ENCODE measurements at regions not wholly inside any gene's neighbourhood (a gene's known extent, or its start where the extent isn't known, plus 50 kb on each side); places are given as distances from the start of the nearest gene placed in this dataset.

DNA sequence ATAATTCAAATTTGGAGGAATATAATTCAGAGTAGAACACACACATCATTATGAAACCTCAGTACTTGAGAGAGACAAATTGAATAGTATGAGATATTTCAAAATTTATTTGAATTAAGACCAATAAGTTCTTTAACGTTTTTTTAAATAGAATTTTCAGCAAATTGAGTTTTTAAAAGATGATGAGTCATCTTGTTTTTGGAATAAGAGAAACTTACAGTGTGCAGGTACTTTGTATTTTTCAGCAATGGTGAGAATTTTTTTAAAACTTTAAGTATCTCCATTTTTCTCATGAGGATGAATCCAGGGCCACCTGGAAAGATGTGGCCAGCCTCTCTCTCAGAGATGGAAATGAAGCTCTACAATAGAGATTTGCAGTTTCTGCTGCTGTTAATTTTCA is 1015.0 kb upstream of the TENM4 start:
- DNase-seq = no peak

DNA sequence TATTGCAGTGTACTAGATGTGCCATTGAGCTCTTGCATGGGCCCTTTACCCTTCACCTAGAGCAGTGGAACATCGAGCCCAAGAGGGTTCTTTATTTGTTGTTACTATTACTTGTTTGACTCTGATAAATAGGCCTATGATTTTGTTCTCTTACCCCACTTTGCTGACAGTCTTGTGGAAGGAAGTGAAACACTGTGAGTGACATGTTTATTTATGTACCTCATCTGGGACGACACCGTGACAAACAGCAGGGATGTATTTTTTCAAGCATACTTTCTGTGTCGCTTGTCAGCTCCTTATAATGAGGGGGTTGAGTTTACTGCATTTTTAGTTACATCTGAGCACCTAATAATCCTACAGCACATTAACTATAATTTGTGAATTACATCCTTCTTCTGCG is 1010.3 kb upstream of the TENM4 start:
- DNase-seq = no peak

DNA sequence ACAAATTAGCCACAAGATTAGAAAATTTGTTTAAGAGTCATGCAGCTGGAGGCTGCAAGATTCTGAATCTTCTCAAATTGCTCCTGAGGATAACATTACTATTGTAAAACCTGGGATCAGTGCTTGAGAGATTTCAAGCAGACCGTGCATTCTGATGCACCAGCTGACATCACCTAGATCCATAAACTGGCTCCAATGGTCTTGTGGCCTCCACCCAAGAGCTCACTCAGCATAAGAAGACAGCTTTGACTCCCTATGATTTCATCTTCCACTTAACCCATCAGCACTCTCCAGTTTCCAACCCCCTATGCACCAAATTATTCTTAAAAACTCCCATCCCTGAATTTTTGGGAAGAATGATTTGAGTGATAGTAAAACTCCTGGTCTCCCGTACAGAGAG is 1007.9 kb upstream of the TENM4 start:
- DNase-seq = no peak

DNA sequence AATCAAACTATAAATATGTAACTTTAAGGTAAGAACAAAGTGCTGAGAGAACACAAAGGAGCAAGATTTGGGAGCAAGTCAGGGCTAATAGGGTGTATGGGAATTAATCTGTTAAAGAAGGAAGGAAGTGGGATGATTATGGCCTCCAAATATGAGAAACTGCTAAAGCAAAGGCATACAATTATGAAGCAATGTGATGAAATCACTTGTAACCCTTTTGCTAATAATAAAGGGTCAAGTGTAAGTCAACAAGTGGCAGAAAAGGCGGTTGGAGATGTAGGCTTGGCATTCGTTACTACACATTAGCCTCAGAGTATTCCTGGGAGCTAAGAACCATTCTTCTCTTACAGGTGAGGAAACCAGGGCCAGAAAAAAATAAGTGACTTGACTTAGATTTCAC is 1002.3 kb upstream of the TENM4 start:
- no peak for DNase-seq

DNA sequence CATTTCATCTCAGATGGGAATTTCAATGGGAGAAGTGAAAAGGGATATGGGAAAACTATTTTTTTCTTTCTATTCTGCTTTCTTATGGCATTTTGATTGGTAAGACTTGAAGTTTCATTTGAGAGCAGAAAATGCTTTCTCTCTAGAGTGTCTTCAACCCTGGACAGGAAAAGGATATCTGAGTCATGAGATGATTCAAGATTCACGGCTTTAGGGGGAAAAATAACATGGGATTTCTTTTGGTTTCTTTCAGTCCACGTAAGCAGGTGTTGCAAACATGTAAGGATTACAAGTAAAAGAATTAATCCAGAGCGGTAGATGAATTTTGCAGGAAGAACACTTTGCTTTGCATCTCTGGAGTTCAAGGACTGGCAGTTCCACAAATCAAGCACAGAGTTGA is 1001.0 kb upstream of the TENM4 start:
- DNase-seq = no peak

GRCh38 chr11:80440835-80441234 is 1000.0 kb upstream of the TENM4 start:
- no peak for DNase-seq

DNA sequence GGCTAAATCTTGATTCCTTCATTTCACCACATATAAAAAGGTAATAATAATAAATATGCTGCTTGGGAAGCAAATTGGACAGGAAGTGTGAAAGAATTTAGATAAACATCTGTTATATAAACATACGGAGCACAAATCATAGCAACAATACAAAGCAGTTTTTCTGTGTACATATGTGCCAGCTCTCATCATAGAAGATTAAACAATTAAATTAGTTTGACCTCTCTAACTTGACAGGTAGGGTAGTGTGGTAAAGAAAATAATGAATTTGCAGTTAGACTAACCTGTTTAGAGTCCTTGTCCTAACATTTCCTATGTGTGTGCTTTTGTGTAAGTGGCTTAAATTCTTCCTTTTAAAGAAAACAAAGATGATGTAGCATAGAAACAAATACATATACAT is 995.7 kb upstream of the TENM4 start:
- DNase-seq = no peak

DNA sequence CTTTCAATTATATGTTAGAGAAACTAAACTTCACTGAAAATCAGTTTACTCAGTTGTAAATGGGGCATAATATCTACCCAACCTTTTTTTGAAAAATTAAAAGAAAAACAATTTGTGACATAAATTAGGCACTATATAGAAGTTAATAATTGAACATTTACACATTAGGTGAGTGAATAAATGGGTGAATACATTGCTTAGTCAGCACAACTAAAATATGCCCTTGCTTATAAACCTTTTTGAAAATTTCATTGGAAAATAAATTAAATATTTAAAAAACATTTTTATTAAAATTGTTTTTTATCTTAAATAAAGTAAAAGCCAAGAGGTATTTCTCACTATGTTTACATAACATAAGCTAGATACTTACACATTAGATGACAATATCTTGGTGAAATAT is 994.5 kb upstream of the TENM4 start:
- no peak for DNase-seq

GRCh38 chr11:80432057-80432456 is 991.2 kb upstream of the TENM4 start:
- no peak for DNase-seq

DNA sequence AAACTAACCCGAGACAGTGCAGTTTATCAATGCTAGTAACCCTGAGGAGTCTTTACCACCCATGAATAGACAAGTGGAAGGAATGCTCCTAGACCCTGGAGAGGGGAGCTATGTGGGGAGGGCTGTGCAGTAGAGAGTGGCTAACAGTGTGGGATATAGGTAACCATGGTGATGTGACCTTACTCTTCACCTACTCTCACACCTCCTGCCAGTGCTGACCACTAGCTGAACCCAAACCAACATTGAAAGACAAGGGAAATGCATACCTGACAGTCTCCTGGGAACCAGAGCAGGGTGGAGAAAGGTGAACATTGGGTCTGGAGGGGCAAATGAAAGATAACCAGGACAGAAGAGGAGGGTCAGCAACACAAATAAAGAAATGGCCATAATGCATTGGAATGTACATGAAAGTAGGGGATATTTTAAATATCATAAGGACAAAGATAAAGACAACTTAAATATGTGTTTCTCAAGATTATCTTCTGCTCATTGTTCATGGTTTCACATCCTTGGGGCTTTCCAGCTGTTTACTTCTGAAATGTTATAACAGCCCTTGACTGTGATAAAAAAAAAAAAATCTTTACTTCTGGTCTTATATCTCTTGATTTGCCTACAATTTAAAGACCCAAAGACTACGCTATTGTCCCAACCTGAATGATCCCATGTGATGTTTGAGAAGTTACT is 983.3 kb upstream of the TENM4 start:
- no peak for DNase-seq

DNA sequence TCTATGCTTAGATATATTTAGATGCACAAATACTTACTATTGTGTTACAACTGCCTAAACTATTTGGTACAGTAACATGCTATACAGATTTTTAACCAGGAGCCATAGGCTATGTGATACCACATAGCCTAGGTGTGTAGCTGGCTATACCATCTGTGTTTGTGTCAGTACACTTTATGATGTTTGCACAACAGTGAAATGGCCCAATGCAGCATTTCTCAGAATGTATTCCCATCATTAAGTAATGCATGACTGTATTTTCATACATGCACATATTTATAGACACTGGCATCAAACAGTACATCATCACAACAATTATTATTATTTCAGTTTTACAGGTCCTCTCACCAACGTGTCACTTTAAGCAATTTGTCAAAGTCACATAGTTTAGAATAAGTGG is 979.5 kb upstream of the TENM4 start:
- no peak for DNase-seq

DNA sequence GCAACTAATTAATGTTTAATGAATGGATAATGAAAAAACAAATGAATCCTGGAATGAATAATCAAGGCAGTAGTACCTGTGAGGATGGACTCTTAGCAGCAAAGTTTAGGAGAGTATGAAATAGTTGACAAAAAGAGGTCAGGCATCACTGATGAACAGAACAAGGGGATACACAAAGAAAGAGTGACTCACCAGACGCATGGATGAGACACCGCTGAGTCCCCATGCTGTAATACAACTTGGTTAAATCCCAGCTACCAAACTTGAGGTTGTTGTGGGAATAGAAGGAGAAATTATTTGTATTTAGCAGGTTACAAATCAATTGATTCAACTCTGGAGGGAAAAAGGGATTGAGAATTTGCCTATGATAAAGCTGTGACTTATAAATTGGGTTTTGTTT is 976.9 kb upstream of the TENM4 start:
- DNase-seq = no peak

GRCh38 chr11:80415580-80415979 is 974.8 kb upstream of the TENM4 start:
- no peak for DNase-seq

DNA sequence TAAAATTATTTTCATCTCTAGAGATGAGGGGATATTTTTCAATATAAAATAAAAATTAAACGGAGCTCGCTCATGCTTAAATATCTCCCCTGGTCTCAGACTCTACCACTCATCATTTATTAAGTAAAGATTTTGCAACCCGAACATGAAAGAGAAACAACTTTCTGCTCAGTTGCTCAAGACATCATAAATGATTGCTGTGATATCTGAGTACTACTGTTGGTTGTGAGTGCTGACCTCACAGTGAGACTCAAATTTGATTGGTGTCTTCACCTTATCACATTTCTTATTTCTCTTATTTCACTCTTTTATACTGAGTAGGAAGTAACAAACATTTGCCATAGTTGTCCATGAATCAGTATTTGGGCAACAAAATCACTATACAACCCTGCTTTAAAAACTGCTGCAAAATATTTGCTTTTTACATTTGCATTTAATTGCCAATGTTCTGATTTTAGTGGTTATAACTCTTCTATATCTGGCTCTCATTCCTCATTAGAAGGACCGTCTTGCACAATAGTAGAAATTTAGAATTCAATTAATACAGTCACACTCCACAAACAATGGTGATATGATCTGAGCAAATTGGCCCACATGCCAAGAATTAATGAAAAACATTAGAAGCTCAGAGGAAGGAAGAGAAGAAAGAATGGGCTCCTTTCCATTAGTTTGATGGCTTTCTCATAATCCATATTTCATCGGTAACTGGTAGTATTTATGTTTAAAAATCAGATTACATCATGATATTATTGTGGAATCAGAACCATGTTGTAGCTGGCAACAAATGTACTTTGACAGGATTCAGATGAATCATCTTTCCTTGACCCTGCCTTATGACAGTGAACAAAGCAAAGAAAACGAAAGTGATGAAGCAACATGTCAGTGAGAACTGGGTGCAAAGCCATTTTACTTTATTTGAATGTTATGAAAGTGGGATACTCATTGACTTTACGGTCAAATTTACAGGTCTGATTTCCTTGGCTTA is 973.6 kb upstream of the TENM4 start:
- DNase-seq = no peak

DNA sequence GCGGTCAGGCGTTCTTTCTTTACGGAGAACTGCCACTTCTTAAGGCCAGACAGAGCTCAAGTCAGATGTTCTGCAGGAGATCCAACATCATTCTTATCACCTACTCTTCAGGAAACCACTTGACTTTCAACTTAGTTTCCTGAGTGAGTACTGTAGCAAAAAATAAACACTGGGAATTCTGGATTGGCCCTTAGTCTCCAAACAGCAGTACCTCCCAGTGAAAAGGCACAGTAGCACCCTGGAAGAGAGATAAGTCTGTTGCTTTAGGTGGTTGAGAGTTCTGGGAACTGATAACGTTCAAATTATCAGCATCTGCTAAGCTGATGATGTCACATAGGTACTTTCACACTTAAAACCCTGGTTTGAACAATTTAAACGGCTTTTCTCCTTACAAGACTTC is 971.8 kb upstream of the TENM4 start:
- DNase-seq = no peak

DNA sequence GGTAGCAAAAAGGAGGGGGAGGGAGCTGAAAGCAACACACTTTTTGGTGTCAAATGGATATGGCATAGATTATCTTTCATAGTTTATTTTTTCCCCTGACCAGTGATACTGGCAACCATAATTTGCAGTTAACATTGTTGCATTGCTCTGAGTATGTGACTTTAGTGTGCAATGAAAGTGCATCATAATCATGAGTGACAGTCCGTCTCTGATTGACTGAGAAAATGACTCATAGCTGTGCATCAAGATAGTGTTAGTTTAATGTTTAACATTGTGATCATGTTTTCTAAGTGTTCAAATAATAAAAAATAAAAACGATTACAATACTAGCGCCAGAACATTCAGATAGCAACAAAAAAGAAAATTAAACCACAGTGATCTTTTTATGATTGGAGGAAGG is 952.4 kb upstream of the TENM4 start:
- no peak for DNase-seq

DNA sequence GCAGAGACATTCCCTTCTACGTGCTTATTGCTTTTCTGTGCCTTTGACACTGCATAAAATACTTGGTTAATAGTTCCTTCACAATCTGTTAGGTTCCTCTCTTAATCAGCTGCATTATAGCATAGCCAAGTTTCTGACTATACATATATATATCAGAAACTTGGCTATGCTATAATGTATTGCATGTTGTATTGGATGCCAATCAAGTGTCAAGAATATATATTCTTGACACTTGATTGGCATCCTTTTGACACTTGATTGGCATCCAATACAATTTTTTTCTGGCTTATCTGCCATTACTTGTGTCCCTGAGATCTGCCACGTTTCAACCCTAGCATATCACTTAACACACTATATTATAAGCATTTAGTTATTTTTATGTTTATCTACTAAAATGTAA is 949.7 kb upstream of the TENM4 start:
- DNase-seq = no peak

GRCh38 chr11:80388536-80388935 is 947.7 kb upstream of the TENM4 start:
- DNase-seq = no peak

GRCh38 chr11:80388130-80388529 is 947.3 kb upstream of the TENM4 start:
- no peak for DNase-seq

- no peak for DNase-seq
These were observed 942.8 kb upstream of the TENM4 start for GRCh38 chr11:80383655-80384054.

DNA sequence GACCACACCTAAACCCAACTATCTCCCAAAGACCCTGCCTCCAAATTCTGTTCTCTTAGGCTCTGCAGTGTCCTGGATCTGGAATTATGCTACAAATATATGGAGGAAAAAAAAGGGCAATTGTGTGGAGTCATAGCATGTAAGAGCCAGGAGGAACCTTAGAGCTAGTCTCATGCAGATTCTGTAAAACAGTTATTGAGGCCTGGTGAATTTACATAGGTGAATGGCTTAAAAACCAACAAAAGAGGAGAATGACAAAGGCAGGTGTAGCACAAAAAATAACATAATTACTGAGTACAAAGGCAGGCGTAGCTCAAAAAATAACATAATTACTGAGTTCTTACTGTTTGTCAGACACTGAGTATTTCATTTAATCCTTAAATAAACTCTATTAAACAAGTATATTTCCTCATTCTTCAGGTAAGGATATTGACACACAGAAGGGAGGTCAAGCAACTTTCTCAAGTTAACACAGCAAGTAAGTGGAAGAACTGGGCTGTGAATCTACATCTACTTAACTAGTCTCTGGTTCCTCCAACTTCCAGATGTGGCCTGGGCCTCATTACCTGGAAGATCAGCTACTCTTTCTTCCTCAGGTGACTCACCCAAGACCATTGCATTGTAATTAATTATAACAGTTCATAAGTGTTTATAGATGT is 938.9 kb upstream of the TENM4 start:
- no peak for DNase-seq

GRCh38 chr11:80371931-80372330 is 931.1 kb upstream of the TENM4 start:
- DNase-seq = no peak

DNA sequence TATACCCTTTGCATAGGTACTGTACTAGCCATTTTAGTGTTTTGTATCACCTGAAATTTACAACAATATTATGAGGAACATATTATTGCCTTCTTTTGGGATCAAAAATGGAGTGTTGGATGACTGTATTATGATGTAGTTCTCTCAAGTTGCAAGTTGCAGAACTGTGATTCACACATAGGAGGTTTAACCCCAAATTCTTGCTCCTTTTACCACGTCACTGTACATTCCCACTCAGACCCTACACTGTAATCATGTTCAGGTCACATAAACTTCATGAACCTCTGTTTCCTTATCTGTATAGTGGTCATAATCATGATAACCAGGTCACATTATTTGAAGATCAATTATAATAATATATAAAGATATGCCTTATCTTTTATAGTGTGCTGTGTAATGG is 925.1 kb upstream of the TENM4 start:
- DNase-seq = no peak

All from CD4-positive, alpha-beta T cell treated with Interleukin-4 for 1 hour (primary cell).